ENCODE measurements at regions not wholly inside any gene's neighbourhood (a gene's known extent, or its start where the extent isn't known, plus 50 kb on each side); places are given as distances from the start of the nearest gene placed in this dataset.
"Not testable (repeated sequence)": the region's sequence is repeated elsewhere in the genome, so short reads cannot be mapped to it uniquely, and the experiment has no call there.

- no peak for DNase-seq (ENCODE audit: low read depth in 3 of 3)
Observed at GRCh38 chr5:6273749-6274148, 104.6 kb downstream of the MED10 start.

GRCh38 chr5:6273090-6273735 is 105.1 kb downstream of the MED10 start:
- DNase-seq (ENCODE audit: low read depth in 3 of 3), result no peak

GRCh38 chr5:6269925-6270324 is 108.4 kb downstream of the MED10 start:
- no peak for DNase-seq (ENCODE audit: low read depth in 3 of 3)

GRCh38 chr5:6266671-6267197 is 111.6 kb downstream of the MED10 start:
- no peak for DNase-seq (ENCODE audit: low read depth in 3 of 3)

GRCh38 chr5:6264394-6264793 is 114.0 kb downstream of the MED10 start:
- no peak for DNase-seq (ENCODE audit: low read depth in 3 of 3)

- DNase-seq (ENCODE audit: low read depth in 3 of 3), result no peak
Observed at GRCh38 chr5:6262651-6263363, 115.5 kb downstream of the MED10 start.

- DNase-seq (ENCODE audit: low read depth in 3 of 3), result no peak
Observed at GRCh38 chr5:6261668-6262067, 116.7 kb downstream of the MED10 start.

- no peak for DNase-seq (ENCODE audit: low read depth in 3 of 3)
Observed at GRCh38 chr5:6261256-6261655, 117.1 kb downstream of the MED10 start.

GRCh38 chr5:6260846-6261245 is 117.5 kb downstream of the MED10 start:
- no peak for DNase-seq (ENCODE audit: low read depth in 3 of 3)

GRCh38 chr5:6256901-6257300 is 121.4 kb downstream of the MED10 start:
- no peak for DNase-seq (ENCODE audit: low read depth in 3 of 3)

GRCh38 chr5:6255956-6256355 is 122.4 kb downstream of the MED10 start:
- DNase-seq (ENCODE audit: low read depth in 3 of 3), result no peak

- DNase-seq (ENCODE audit: low read depth in 3 of 3), result no peak
Observed at GRCh38 chr5:6253846-6254245, 124.5 kb downstream of the MED10 start.

GRCh38 chr5:6253281-6253680 is 125.1 kb downstream of the MED10 start:
- DNase-seq (ENCODE audit: low read depth in 3 of 3), result no peak

GRCh38 chr5:6252581-6252980 is 125.8 kb downstream of the MED10 start:
- no peak for DNase-seq (ENCODE audit: low read depth in 3 of 3)

- no peak for DNase-seq (ENCODE audit: low read depth in 3 of 3)
Observed at GRCh38 chr5:6251565-6252102, 126.7 kb downstream of the MED10 start.

GRCh38 chr5:6250121-6250520 is 128.2 kb downstream of the MED10 start:
- DNase-seq (ENCODE audit: low read depth in 3 of 3), result no peak

GRCh38 chr5:6248132-6248531 is 130.2 kb downstream of the MED10 start:
- no peak for DNase-seq (ENCODE audit: low read depth in 3 of 3)

GRCh38 chr5:6246820-6247437 is 131.4 kb downstream of the MED10 start:
- no peak for DNase-seq (ENCODE audit: low read depth in 3 of 3)

GRCh38 chr5:6244339-6244714 is 134.0 kb downstream of the MED10 start:
- DNase-seq (ENCODE audit: low read depth in 3 of 3), result no peak

- no peak for DNase-seq (ENCODE audit: low read depth in 3 of 3)
Observed at GRCh38 chr5:6243706-6244338, 134.5 kb downstream of the MED10 start.

- DNase-seq (ENCODE audit: low read depth in 3 of 3), result not testable (repeated sequence)
Observed at GRCh38 chr5:6241056-6241455, 137.3 kb downstream of the MED10 start.

GRCh38 chr5:6236858-6237481 is 141.4 kb downstream of the MED10 start:
- no peak for DNase-seq (ENCODE audit: low read depth in 3 of 3)

All from stimulated activated CD4-positive, alpha-beta T cell treated with anti-CD3 and anti-CD28 coated beads, TNF-alpha, amount 100 ng/mL, for 48 hours (primary cell).